GM19193 (cell line): ENCODE measurements at regions not wholly inside any gene's neighbourhood (a gene's known extent, or its start where the extent isn't known, plus 50 kb on each side); places are given as distances from the start of the nearest gene placed in this dataset.

ENCODE experiments used
- POLR2A ChIP-seq: IDR thresholded peaks from 4 replicates; pipeline ENCODE4 v1.6.1; 2011; ENCODE audit not compliant: insufficient read depth, insufficient read length; ENCODE audit errors: extremely low read depth

GRCh38 chr22:47398491-47398890, 636.0 kb downstream of the TBC1D22A start:
- no peak for TF ChIP-seq POLR2A

- no peak for TF ChIP-seq POLR2A
Measured at GRCh38 chr22:47397673-47398072, 635.2 kb downstream of the TBC1D22A start.

- no peak for TF ChIP-seq POLR2A
Measured at GRCh38 chr22:47396515-47396914, 634.1 kb downstream of the TBC1D22A start.

GRCh38 chr22:47396105-47396504, 633.7 kb downstream of the TBC1D22A start:
- TF ChIP-seq POLR2A: no peak

- no peak for TF ChIP-seq POLR2A
Measured at GRCh38 chr22:47395481-47395880, 633.0 kb downstream of the TBC1D22A start.

GRCh38 chr22:47394504-47395440, 632.3 kb downstream of the TBC1D22A start:
- TF ChIP-seq POLR2A: no peak

GRCh38 chr22:47393191-47393590, 630.7 kb downstream of the TBC1D22A start:
- TF ChIP-seq POLR2A: no peak

GRCh38 chr22:47392729-47393128, 630.3 kb downstream of the TBC1D22A start:
- no peak for TF ChIP-seq POLR2A

GRCh38 chr22:47392054-47392347, 629.6 kb downstream of the TBC1D22A start:
- no peak for TF ChIP-seq POLR2A

GRCh38 chr22:47391169-47392053, 629.0 kb downstream of the TBC1D22A start:
- TF ChIP-seq POLR2A: no peak

GRCh38 chr22:47390026-47390970, 627.8 kb downstream of the TBC1D22A start:
- no peak for TF ChIP-seq POLR2A

- TF ChIP-seq POLR2A: no peak
Measured at GRCh38 chr22:47389201-47389600, 626.8 kb downstream of the TBC1D22A start.

- TF ChIP-seq POLR2A: no peak
Measured at GRCh38 chr22:47388778-47389177, 626.3 kb downstream of the TBC1D22A start.

GRCh38 chr22:47388331-47388730, 625.9 kb downstream of the TBC1D22A start:
- TF ChIP-seq POLR2A: no peak

- TF ChIP-seq POLR2A: no peak
Measured at GRCh38 chr22:47386812-47387510, 624.5 kb downstream of the TBC1D22A start.

GRCh38 chr22:47384977-47385376, 622.5 kb downstream of the TBC1D22A start:
- TF ChIP-seq POLR2A: no peak
